ENCODE measurements at regions not wholly inside any gene's neighbourhood (a gene's known extent, or its start where the extent isn't known, plus 50 kb on each side); places are given as distances from the start of the nearest gene placed in this dataset.

- H3K4me3 ChIP-seq (ENCODE audit: extremely low read depth, insufficient read depth, low read length, poor library complexity, severe bottlenecking), result no peak overlapping the region
- H3K9me3 ChIP-seq (ENCODE audit: control insufficient read depth, low read length), result no peaks in the 10 kb centered on the region
- 83% methylated on average over 1 of the region's 1 CpG; no CpG with 5 or more reads in 1 of the 2 experiments for WGBS, 2 experiments (ENCODE audit: insufficient coverage in 2 of 2)
- H3K27ac ChIP-seq (ENCODE audit: low read depth, low read length, severe bottlenecking), result no peak overlapping the region
- no peaks in the 10 kb centered on the region for H3K4me1 ChIP-seq (ENCODE audit: control insufficient read depth, insufficient read depth, low read length, poor library complexity, severe bottlenecking)
- no peaks in the 10 kb centered on the region for H3K36me3 ChIP-seq (ENCODE audit: control insufficient read depth, insufficient read depth, low read length)
Measured at GRCh38 chr13:89315287-89315686, 1644.1 kb downstream of the SLITRK5 start.

GRCh38 chr13:89322466-89322865 lies 1651.3 kb downstream of the SLITRK5 start:
- 75 to 93% methylated on average over 1 to 4 of the region's 5 CpGs for WGBS, 2 experiments (ENCODE audit: insufficient coverage in 2 of 2)
- no peak overlapping the region for H3K4me3 ChIP-seq (ENCODE audit: extremely low read depth, insufficient read depth, low read length, poor library complexity, severe bottlenecking)
- H3K27ac ChIP-seq (ENCODE audit: low read depth, low read length, severe bottlenecking), result peak overlapping the region; percentile 64
- no peaks in the 10 kb centered on the region for H3K36me3 ChIP-seq (ENCODE audit: control insufficient read depth, insufficient read depth, low read length)
- no peaks in the 10 kb centered on the region for H3K4me1 ChIP-seq (ENCODE audit: control insufficient read depth, insufficient read depth, low read length, poor library complexity, severe bottlenecking)
- H3K9me3 ChIP-seq (ENCODE audit: control insufficient read depth, low read length), result no peaks in the 10 kb centered on the region

GRCh38 chr13:89324582-89324981 lies 1653.4 kb downstream of the SLITRK5 start:
- Histone ChIP-seq H3K36me3 (ENCODE audit: control insufficient read depth, insufficient read depth, low read length) (no peaks in the 10 kb centered on the region), H3K4me3 (ENCODE audit: extremely low read depth, insufficient read depth, low read length, poor library complexity, severe bottlenecking) (no peak overlapping the region), H3K4me1 (ENCODE audit: control insufficient read depth, insufficient read depth, low read length, poor library complexity, severe bottlenecking) (no peaks in the 10 kb centered on the region), H3K9me3 (ENCODE audit: control insufficient read depth, low read length) (no peaks in the 10 kb centered on the region), H3K27ac (ENCODE audit: low read depth, low read length, severe bottlenecking) (peak overlapping the region; percentile 66)

- Histone ChIP-seq H3K4me3 (ENCODE audit: extremely low read depth, insufficient read depth, low read length, poor library complexity, severe bottlenecking) (no peak overlapping the region), H3K4me1 (ENCODE audit: control insufficient read depth, insufficient read depth, low read length, poor library complexity, severe bottlenecking) (no peaks in the 10 kb centered on the region), H3K9me3 (ENCODE audit: control insufficient read depth, low read length) (no peaks in the 10 kb centered on the region), H3K36me3 (ENCODE audit: control insufficient read depth, insufficient read depth, low read length) (no peaks in the 10 kb centered on the region), H3K27ac (ENCODE audit: low read depth, low read length, severe bottlenecking) (no peak overlapping the region)
- no CpG with 5 or more reads among the region's 1 CpG for WGBS, 2 experiments (ENCODE audit: insufficient coverage in 2 of 2)
Measured at GRCh38 chr13:89343165-89343564, 1672.0 kb downstream of the SLITRK5 start.

GRCh38 chr13:89352384-89352783 lies 1681.2 kb downstream of the SLITRK5 start:
- Histone ChIP-seq H3K4me3 (ENCODE audit: extremely low read depth, insufficient read depth, low read length, poor library complexity, severe bottlenecking) (no peak overlapping the region), H3K27ac (ENCODE audit: low read depth, low read length, severe bottlenecking) (no peak overlapping the region), H3K4me1 (ENCODE audit: control insufficient read depth, insufficient read depth, low read length, poor library complexity, severe bottlenecking) (no peaks in the 10 kb centered on the region), H3K36me3 (ENCODE audit: control insufficient read depth, insufficient read depth, low read length) (no peaks in the 10 kb centered on the region), H3K9me3 (ENCODE audit: control insufficient read depth, low read length) (no peaks in the 10 kb centered on the region)
- 80 to 100% methylated on average over 1 of the region's 2 CpGs for WGBS, 2 experiments (ENCODE audit: insufficient coverage in 2 of 2)

GRCh38 chr13:89361909-89362308 lies 1690.7 kb downstream of the SLITRK5 start:
- WGBS, 2 experiments (ENCODE audit: insufficient coverage in 2 of 2), result 83 to 100% methylated on average over 2 to 4 of the region's 4 CpGs
- no peak overlapping the region for H3K27ac ChIP-seq (ENCODE audit: low read depth, low read length, severe bottlenecking)
- H3K4me3 ChIP-seq (ENCODE audit: extremely low read depth, insufficient read depth, low read length, poor library complexity, severe bottlenecking), result no peak overlapping the region
- H3K9me3 ChIP-seq (ENCODE audit: control insufficient read depth, low read length), result no peaks in the 10 kb centered on the region
- H3K36me3 ChIP-seq (ENCODE audit: control insufficient read depth, insufficient read depth, low read length), result no peaks in the 10 kb centered on the region
- no peaks in the 10 kb centered on the region for H3K4me1 ChIP-seq (ENCODE audit: control insufficient read depth, insufficient read depth, low read length, poor library complexity, severe bottlenecking)

- H3K36me3 ChIP-seq (ENCODE audit: control insufficient read depth, insufficient read depth, low read length), result no peaks in the 10 kb centered on the region
Measured at GRCh38 chr13:89363144-89363543, 1692.0 kb downstream of the SLITRK5 start.

GRCh38 chr13:89372193-89372592 lies 1701.0 kb downstream of the SLITRK5 start:
- Histone ChIP-seq H3K36me3 (ENCODE audit: control insufficient read depth, insufficient read depth, low read length) (no peaks in the 10 kb centered on the region), H3K4me3 (ENCODE audit: extremely low read depth, insufficient read depth, low read length, poor library complexity, severe bottlenecking) (no peak overlapping the region), H3K9me3 (ENCODE audit: control insufficient read depth, low read length) (no peaks in the 10 kb centered on the region), H3K4me1 (ENCODE audit: control insufficient read depth, insufficient read depth, low read length, poor library complexity, severe bottlenecking) (no peaks in the 10 kb centered on the region), H3K27ac (ENCODE audit: low read depth, low read length, severe bottlenecking) (no peak overlapping the region)
- WGBS, 2 experiments (ENCODE audit: insufficient coverage in 2 of 2), result no CpG with 5 or more reads among the region's 3 CpGs

More at GRCh38 chr13:89363144-89363543, 1692.0 kb downstream of the SLITRK5 start:
- Histone ChIP-seq H3K27ac (ENCODE audit: low read depth, low read length, severe bottlenecking) (no peak overlapping the region), H3K9me3 (ENCODE audit: control insufficient read depth, low read length) (no peaks in the 10 kb centered on the region), H3K4me1 (ENCODE audit: control insufficient read depth, insufficient read depth, low read length, poor library complexity, severe bottlenecking) (no peaks in the 10 kb centered on the region), H3K4me3 (ENCODE audit: extremely low read depth, insufficient read depth, low read length, poor library complexity, severe bottlenecking) (no peak overlapping the region)
- WGBS, 2 experiments (ENCODE audit: insufficient coverage in 2 of 2), result 93 to 95% methylated on average over 22 to 32 of the region's 41 CpGs

- Histone ChIP-seq H3K27ac (ENCODE audit: low read depth, low read length, severe bottlenecking) (no peak overlapping the region), H3K4me1 (ENCODE audit: control insufficient read depth, insufficient read depth, low read length, poor library complexity, severe bottlenecking) (no peaks in the 10 kb centered on the region), H3K36me3 (ENCODE audit: control insufficient read depth, insufficient read depth, low read length) (no peaks in the 10 kb centered on the region), H3K9me3 (ENCODE audit: control insufficient read depth, low read length) (no peaks in the 10 kb centered on the region), H3K4me3 (ENCODE audit: extremely low read depth, insufficient read depth, low read length, poor library complexity, severe bottlenecking) (no peak overlapping the region)
- 83% methylated on average over 1 of the region's 2 CpGs; no CpG with 5 or more reads in 1 of the 2 experiments for WGBS, 2 experiments (ENCODE audit: insufficient coverage in 2 of 2)
Measured at GRCh38 chr13:89375839-89376238, 1704.7 kb downstream of the SLITRK5 start.

- no peak overlapping the region for H3K27ac ChIP-seq (ENCODE audit: low read depth, low read length, severe bottlenecking)
- 50 to 100% methylated on average over 1 of the region's 3 CpGs for WGBS, 2 experiments (ENCODE audit: insufficient coverage in 2 of 2)
- H3K4me1 ChIP-seq (ENCODE audit: control insufficient read depth, insufficient read depth, low read length, poor library complexity, severe bottlenecking), result no peaks in the 10 kb centered on the region
- no peaks in the 10 kb centered on the region for H3K36me3 ChIP-seq (ENCODE audit: control insufficient read depth, insufficient read depth, low read length)
- H3K4me3 ChIP-seq (ENCODE audit: extremely low read depth, insufficient read depth, low read length, poor library complexity, severe bottlenecking), result no peak overlapping the region
- no peaks in the 10 kb centered on the region for H3K9me3 ChIP-seq (ENCODE audit: control insufficient read depth, low read length)
Measured at GRCh38 chr13:89380101-89380500, 1708.9 kb downstream of the SLITRK5 start.

GRCh38 chr13:89382981-89383380 lies 1711.8 kb downstream of the SLITRK5 start:
- no peak overlapping the region for H3K4me3 ChIP-seq (ENCODE audit: extremely low read depth, insufficient read depth, low read length, poor library complexity, severe bottlenecking)
- no peaks in the 10 kb centered on the region for H3K36me3 ChIP-seq (ENCODE audit: control insufficient read depth, insufficient read depth, low read length)
- no peaks in the 10 kb centered on the region for H3K9me3 ChIP-seq (ENCODE audit: control insufficient read depth, low read length)
- no peaks in the 10 kb centered on the region for H3K4me1 ChIP-seq (ENCODE audit: control insufficient read depth, insufficient read depth, low read length, poor library complexity, severe bottlenecking)
- WGBS, 2 experiments (ENCODE audit: insufficient coverage in 2 of 2), result 50% methylated on average over 1 of the region's 3 CpGs; no CpG with 5 or more reads in 1 of the 2 experiments
- H3K27ac ChIP-seq (ENCODE audit: low read depth, low read length, severe bottlenecking), result no peak overlapping the region

Measured in mesodermal cell (in vitro differentiated cells).